HFFc6 (cell line): ENCODE measurements at regions not wholly inside any gene's neighbourhood (a gene's known extent, or its start where the extent isn't known, plus 50 kb on each side); places are given as distances from the start of the nearest gene placed in this dataset.

Source experiments
- DNase-seq: peaks from one replicate; pipeline ENCODE4 v3.0.0-alpha.2; 2018
- H3K27ac Mint-ChIP-seq: 2 replicates; pipeline ENCODE4 v1.8.0; 2020; ENCODE audit warnings: mild to moderate bottlenecking, mixed read lengths
- H3K27me3 Mint-ChIP-seq: 2 replicates; pipeline ENCODE4 v1.8.0; 2021; ENCODE audit warnings: mild to moderate bottlenecking, moderate library complexity, mixed read lengths; ENCODE audit not compliant: insufficient read depth
- H3K36me3 Mint-ChIP-seq: 2 replicates; pipeline ENCODE4 v1.8.0; 2021; ENCODE audit warnings: low read depth, mixed read lengths
- H3K4me1 Mint-ChIP-seq: 2 replicates; pipeline ENCODE4 v1.8.0; 2020; ENCODE audit warnings: low read depth, mixed read lengths
- H3K4me3 Mint-ChIP-seq: 2 replicates; pipeline ENCODE4 v1.8.0; 2020; ENCODE audit warnings: mild to moderate bottlenecking, moderate library complexity, mixed read lengths
- H3K9me3 Mint-ChIP-seq: 2 replicates; pipeline ENCODE4 v1.8.0; 2020; ENCODE audit warnings: mild to moderate bottlenecking, mixed read lengths
- TF ChIP-seq, protein P1 (sequence below): fragments of 200-600 bp; sonication (generic); IDR thresholded peaks from 2 replicates; pipeline ENCODE4 v1.5.0; 2021; ENCODE audit warnings: antibody characterized with exemption, mild to moderate bottlenecking

DNA sequence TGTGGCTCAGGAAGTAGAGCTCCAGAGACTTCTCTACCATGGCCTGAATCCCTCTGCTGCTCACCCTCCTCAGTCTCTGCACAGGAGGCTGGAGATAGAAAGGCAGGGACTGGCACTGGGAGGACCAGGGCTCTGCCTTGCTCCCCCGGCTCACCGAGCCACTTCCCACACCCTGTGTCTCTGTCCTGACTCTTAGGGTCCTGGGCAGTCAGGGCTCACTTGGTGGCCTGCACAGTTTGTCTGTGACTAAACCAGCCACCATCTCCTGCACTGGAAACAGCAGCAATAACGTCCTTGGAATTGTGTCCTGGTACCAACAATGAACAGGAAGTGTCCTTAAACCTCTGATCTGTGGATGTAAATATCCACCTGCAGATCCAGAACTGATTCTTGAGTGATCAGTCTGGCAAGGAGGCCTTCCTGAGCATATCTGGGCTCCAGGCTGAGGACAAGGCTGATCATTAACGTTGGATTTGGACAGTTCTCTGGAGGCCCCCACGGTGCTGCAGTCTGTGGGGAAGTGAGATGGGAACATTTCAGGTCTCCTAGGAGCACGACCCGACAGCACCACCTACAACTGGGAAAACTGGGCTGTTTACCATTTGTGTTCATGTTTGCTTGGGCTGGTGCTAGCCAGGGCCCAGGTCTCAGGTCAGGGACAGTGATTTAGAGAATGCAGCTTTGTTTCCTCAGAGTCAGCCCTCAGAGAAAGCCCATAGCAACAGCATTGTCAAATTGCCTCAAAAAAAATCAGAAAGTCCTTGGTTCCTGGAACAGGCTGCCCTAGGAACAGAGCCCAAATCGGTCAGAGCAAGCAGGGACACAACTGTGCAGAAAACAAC lies 82.5 kb downstream of the ZNF280B start:
- DNase-seq = no peak
- Mint-ChIP-seq H3K4me3 (no peak overlapping the region), H3K9me3 (no peaks in the 10 kb centered on the region), H3K27me3 (peaks cover 26% of the 10 kb centered on the region), H3K36me3 (no peaks in the 10 kb centered on the region), H3K4me1 (no peaks in the 10 kb centered on the region), H3K27ac (no peak overlapping the region)
- TF ChIP-seq, protein P1, sequence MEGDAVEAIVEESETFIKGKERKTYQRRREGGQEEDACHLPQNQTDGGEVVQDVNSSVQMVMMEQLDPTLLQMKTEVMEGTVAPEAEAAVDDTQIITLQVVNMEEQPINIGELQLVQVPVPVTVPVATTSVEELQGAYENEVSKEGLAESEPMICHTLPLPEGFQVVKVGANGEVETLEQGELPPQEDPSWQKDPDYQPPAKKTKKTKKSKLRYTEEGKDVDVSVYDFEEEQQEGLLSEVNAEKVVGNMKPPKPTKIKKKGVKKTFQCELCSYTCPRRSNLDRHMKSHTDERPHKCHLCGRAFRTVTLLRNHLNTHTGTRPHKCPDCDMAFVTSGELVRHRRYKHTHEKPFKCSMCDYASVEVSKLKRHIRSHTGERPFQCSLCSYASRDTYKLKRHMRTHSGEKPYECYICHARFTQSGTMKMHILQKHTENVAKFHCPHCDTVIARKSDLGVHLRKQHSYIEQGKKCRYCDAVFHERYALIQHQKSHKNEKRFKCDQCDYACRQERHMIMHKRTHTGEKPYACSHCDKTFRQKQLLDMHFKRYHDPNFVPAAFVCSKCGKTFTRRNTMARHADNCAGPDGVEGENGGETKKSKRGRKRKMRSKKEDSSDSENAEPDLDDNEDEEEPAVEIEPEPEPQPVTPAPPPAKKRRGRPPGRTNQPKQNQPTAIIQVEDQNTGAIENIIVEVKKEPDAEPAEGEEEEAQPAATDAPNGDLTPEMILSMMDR = no peak

GRCh38 chr22:22427542-22428065 lies 80.9 kb downstream of the ZNF280B start:
- Mint-ChIP-seq H3K36me3 (no peaks in the 10 kb centered on the region), H3K4me3 (no peak overlapping the region), H3K27ac (no peak overlapping the region), H3K27me3 (peaks cover 21% of the 10 kb centered on the region), H3K9me3 (no peaks in the 10 kb centered on the region), H3K4me1 (no peaks in the 10 kb centered on the region)
- no peak for DNase-seq
- TF ChIP-seq, protein P1 = no peak

DNA sequence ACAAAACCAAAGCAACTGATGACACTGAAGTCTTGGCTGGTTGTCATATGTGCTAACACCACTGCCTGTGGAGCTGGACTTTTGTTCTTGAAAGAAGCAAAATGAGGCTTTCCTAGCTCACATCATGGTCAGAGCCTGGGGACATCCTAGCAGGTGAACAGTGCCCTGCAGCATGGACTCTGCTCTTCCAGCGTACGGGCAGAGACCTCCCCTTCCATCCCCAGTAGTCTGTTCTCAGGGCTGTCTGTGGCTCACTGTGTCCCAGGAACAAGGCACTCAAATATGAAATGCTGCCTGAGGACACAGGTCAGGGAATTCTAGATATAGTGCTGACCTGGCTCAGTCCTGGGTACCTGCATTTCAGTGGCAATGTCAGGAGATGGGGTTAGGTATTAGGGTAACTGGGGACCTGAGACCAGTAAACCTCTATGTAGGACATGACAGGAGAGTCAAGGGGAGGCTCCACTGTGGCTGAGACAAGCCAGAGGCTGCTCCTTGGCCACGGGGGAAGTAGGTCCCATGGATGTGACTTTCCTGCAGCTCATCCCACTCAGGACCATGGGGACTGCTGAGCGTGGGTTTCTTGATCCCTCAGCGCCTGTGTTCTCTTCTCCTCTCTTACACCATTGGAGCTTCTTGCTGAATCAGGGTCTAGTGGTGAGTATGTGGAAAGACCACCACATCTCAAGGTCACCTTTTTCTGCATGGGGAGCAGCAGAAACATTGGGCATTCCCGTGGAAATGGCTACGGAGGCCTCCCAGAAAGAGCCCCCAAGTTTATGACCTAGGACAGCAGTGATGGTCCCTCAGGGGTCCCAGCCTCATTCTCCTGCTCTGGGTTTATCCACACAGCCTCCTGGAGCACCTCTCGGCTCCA lies 80.1 kb downstream of the ZNF280B start:
- no peak for DNase-seq
- TF ChIP-seq, protein P1 = no peak

GRCh38 chr22:22429369-22430108 lies 79.0 kb downstream of the ZNF280B start:
- TF ChIP-seq, protein P1 = no peak
- H3K4me1 Mint-ChIP-seq = no peaks in the 10 kb centered on the region
- no peaks in the 10 kb centered on the region for H3K36me3 Mint-ChIP-seq
- DNase-seq = no peak
- no peak overlapping the region for H3K27ac Mint-ChIP-seq
- H3K9me3 Mint-ChIP-seq = no peaks in the 10 kb centered on the region
- H3K27me3 Mint-ChIP-seq = peaks cover 31% of the 10 kb centered on the region
- no peak overlapping the region for H3K4me3 Mint-ChIP-seq

More for the DNA sequence above, 80.1 kb downstream of the ZNF280B start:
- no peak overlapping the region for H3K4me3 Mint-ChIP-seq
- H3K27me3 Mint-ChIP-seq = peaks cover 25% of the 10 kb centered on the region
- H3K36me3 Mint-ChIP-seq = no peaks in the 10 kb centered on the region
- H3K4me1 Mint-ChIP-seq = no peaks in the 10 kb centered on the region
- H3K9me3 Mint-ChIP-seq = no peaks in the 10 kb centered on the region
- H3K27ac Mint-ChIP-seq = no peak overlapping the region
